HG03558 (cell line): ENCODE measurements at regions not wholly inside any gene's neighbourhood (a gene's known extent, or its start where the extent isn't known, plus 50 kb on each side); places are given as distances from the start of the nearest gene placed in this dataset.

ENCODE experiments used
- ATAC-seq: cut with Tn5 transposase; IDR thresholded peaks from one replicate; pipeline ENCODE4 v1.9.1; 2021; ENCODE audit warnings: moderate number of reproducible peaks; ENCODE audit not compliant: unreplicated experiment; ENCODE audit errors: extremely low read depth

GRCh38 chr10:129361676-129362376 lies 105.2 kb upstream of the MGMT start:
- no peak for ATAC-seq

- ATAC-seq: no peak
Observed at GRCh38 chr10:129364949-129365348, 102.1 kb upstream of the MGMT start.

- ATAC-seq: no peak
Observed at GRCh38 chr10:129365767-129366402, 101.2 kb upstream of the MGMT start.

- ATAC-seq: no peak
Observed at GRCh38 chr10:129366450-129366849, 100.6 kb upstream of the MGMT start.

GRCh38 chr10:129369566-129369965 lies 97.5 kb upstream of the MGMT start:
- no peak for ATAC-seq

GRCh38 chr10:129371541-129371940 lies 95.5 kb upstream of the MGMT start:
- ATAC-seq: no peak

GRCh38 chr10:129372172-129372571 lies 94.9 kb upstream of the MGMT start:
- ATAC-seq: no peak

GRCh38 chr10:129373231-129373630 lies 93.8 kb upstream of the MGMT start:
- ATAC-seq: no peak

GRCh38 chr10:129373718-129374117 lies 93.3 kb upstream of the MGMT start:
- no peak for ATAC-seq

- no peak for ATAC-seq
Observed at GRCh38 chr10:129375171-129375570, 91.9 kb upstream of the MGMT start.

GRCh38 chr10:129375912-129376311 lies 91.1 kb upstream of the MGMT start:
- ATAC-seq: no peak

GRCh38 chr10:129380279-129380678 lies 86.8 kb upstream of the MGMT start:
- ATAC-seq: no peak

- no peak for ATAC-seq
Observed at GRCh38 chr10:129381741-129382140, 85.3 kb upstream of the MGMT start.

- no peak for ATAC-seq
Observed at GRCh38 chr10:129382401-129382800, 84.6 kb upstream of the MGMT start.

GRCh38 chr10:129383651-129384050 lies 83.4 kb upstream of the MGMT start:
- ATAC-seq: no peak

- ATAC-seq: no peak
Observed at GRCh38 chr10:129385600-129385999, 81.4 kb upstream of the MGMT start.

GRCh38 chr10:129386415-129387257 lies 80.4 kb upstream of the MGMT start:
- no peak for ATAC-seq

- no peak for ATAC-seq
Observed at GRCh38 chr10:129387258-129387525, 79.8 kb upstream of the MGMT start.

- no peak for ATAC-seq
Observed at GRCh38 chr10:129388435-129388834, 78.6 kb upstream of the MGMT start.

- ATAC-seq: no peak
Observed at GRCh38 chr10:129389194-129389593, 77.8 kb upstream of the MGMT start.

GRCh38 chr10:129390147-129390546 lies 76.9 kb upstream of the MGMT start:
- no peak for ATAC-seq
